ENCODE measurements at regions not wholly inside any gene's neighbourhood (a gene's known extent, or its start where the extent isn't known, plus 50 kb on each side); places are given as distances from the start of the nearest gene placed in this dataset.

DNA sequence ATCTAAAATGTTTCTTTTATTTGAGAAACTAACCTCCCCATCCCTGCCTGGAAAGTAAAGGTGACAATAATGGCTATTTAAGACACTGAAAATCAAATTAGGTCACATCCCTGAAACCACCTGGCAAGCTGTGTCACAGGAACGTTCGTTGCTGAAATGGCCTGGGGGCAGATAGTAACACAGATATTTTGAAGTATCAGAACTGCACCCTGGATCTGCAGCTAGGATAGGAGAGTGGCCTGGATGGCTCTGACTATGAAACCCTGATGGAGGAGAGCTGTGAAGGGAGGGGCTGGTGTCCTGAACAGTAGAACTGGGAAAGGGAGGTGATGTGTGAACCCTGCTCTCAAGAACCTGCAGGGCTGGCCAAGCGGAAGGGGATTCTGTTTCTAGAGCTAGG, 648.3 kb upstream of the CFAP20DC start:
- no peak for TF ChIP-seq EZH2 (IDR thresholded peaks at IDR 0.05; ENCODE audit: low read depth)
- TF ChIP-seq, protein P1, sequence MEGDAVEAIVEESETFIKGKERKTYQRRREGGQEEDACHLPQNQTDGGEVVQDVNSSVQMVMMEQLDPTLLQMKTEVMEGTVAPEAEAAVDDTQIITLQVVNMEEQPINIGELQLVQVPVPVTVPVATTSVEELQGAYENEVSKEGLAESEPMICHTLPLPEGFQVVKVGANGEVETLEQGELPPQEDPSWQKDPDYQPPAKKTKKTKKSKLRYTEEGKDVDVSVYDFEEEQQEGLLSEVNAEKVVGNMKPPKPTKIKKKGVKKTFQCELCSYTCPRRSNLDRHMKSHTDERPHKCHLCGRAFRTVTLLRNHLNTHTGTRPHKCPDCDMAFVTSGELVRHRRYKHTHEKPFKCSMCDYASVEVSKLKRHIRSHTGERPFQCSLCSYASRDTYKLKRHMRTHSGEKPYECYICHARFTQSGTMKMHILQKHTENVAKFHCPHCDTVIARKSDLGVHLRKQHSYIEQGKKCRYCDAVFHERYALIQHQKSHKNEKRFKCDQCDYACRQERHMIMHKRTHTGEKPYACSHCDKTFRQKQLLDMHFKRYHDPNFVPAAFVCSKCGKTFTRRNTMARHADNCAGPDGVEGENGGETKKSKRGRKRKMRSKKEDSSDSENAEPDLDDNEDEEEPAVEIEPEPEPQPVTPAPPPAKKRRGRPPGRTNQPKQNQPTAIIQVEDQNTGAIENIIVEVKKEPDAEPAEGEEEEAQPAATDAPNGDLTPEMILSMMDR (conservative IDR thresholded peaks at IDR 0.05) = no peak

Measured in PC-9 (cell line).